ENCODE measurements at regions not wholly inside any gene's neighbourhood (a gene's known extent, or its start where the extent isn't known, plus 50 kb on each side); places are given as distances from the start of the nearest gene placed in this dataset.

DNA sequence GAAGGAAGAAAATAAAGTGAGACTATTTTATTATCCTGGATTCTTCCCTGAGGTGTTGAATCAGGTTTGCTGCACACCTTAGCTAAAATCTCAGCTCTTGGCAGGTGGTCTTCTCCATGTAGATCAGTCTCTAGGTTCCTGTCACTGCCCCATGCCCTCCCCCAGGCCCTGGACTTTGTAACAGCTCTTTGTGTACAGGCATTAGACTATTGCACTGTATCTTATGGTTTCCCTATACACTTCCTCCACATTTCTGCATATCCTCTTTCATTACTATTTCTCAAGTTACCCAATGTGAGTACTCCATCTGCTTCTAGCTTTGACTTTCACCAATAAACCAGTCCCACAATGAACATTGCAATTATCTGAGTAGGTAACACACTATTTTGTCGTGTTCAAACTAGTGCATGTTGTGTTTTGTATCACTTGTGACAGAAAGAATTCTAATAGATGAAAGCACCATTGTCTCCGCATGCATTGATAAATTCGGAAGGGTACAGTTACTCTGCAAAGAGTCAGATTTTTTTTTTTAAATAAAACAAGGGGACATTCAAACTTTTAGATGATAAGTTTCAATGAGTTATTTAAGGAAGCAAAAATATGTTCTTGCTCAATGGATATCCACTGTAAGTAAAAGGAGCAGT is 1348.7 kb upstream of the C9orf72 start:
- H4K20me1 ChIP-seq (ENCODE audit: insufficient read depth), result no peaks in the 10 kb centered on the region
- intact Hi-C loops (cut with micrococcal nuclease), result loop anchor here (5.0 kb wide), 1 partner anchor 50 kb away; no protein-coding TSS in a partner anchor
- no peaks in the 10 kb centered on the region for H3K27me3 ChIP-seq (ENCODE audit: insufficient read depth, low read length)
- POLR2A ChIA-PET, result no interaction called here
- BruUV-seq (replicated peaks), result no TSS peak
- CTCF ChIA-PET, result no interaction called here
- H2AFZ ChIP-seq (ENCODE audit: low read depth, low read length, poor library complexity, severe bottlenecking), result no peak overlapping the region
- H3K4me3 ChIP-seq (replicated peaks in 1 of 2; ENCODE audit: low read depth in 1 of 2, low read length in 2 of 2), result no peak overlapping the region
- no peaks in the 10 kb centered on the region for H3K36me3 ChIP-seq (ENCODE audit: control insufficient read depth in 1 of 2, insufficient read depth in 2 of 2, low read length in 2 of 2)
- RAD21 ChIA-PET (ENCODE audit: low non-redundant PET in 1 of 2, low total read pairs in 2 of 2, uncharacterized antibody in 2 of 2, unreplicated experiment in 2 of 2), result no interaction called here
- H3K27ac ChIP-seq (ENCODE audit: low read depth, low read length), result no peak overlapping the region
- H3K79me2 ChIP-seq (ENCODE audit: insufficient read depth, low read length), result no peaks in the 10 kb centered on the region
- ATAC-seq, result no peak
- H3K4me2 ChIP-seq (ENCODE audit: low read length), result no peak overlapping the region
- no peaks in the 10 kb centered on the region for H3K9me2 ChIP-seq (ENCODE audit: insufficient read depth)
- TF ChIP-seq SP1 (IDR thresholded peaks at IDR 0.05; ENCODE audit: low read depth) (no peak), RAD21 (IDR thresholded peaks at IDR 0.05; ENCODE audit: low read depth) (no peak), EGR1 (IDR thresholded peaks at IDR 0.05; ENCODE audit: low read depth) (no peak), SIN3A (IDR thresholded peaks at IDR 0.05; ENCODE audit: low read depth) (no peak), EZH2 (IDR thresholded peaks at IDR 0.05) (no peak), REST (IDR thresholded peaks at IDR 0.05; ENCODE audit: low read depth) (no peak), CEBPB (IDR thresholded peaks at IDR 0.05; ENCODE audit: low read depth) (no peak), TCF7L2 (IDR thresholded peaks at IDR 0.05; ENCODE audit: borderline replicate concordance, extremely low read depth, insufficient read depth, insufficient read length) (no peak), FOSL1 (IDR thresholded peaks at IDR 0.05; ENCODE audit: low read depth) (no peak), MAX (IDR thresholded peaks at IDR 0.05) (no peak), EZH2phosphoT487 (IDR thresholded peaks at IDR 0.05; ENCODE audit: borderline replicate concordance) (no peak), ZFX (IDR thresholded peaks at IDR 0.05) (no peak), SRF (IDR thresholded peaks at IDR 0.05; ENCODE audit: low read depth) (no peak), JUND (IDR thresholded peaks at IDR 0.05) (no peak), CBX3 (IDR thresholded peaks at IDR 0.05; ENCODE audit: low read depth) (no peak), YY1 (IDR thresholded peaks at IDR 0.05; ENCODE audit: extremely low read depth, insufficient replicate concordance, low read depth, low read length) (no peak)
- TF ChIP-seq, protein P1, sequence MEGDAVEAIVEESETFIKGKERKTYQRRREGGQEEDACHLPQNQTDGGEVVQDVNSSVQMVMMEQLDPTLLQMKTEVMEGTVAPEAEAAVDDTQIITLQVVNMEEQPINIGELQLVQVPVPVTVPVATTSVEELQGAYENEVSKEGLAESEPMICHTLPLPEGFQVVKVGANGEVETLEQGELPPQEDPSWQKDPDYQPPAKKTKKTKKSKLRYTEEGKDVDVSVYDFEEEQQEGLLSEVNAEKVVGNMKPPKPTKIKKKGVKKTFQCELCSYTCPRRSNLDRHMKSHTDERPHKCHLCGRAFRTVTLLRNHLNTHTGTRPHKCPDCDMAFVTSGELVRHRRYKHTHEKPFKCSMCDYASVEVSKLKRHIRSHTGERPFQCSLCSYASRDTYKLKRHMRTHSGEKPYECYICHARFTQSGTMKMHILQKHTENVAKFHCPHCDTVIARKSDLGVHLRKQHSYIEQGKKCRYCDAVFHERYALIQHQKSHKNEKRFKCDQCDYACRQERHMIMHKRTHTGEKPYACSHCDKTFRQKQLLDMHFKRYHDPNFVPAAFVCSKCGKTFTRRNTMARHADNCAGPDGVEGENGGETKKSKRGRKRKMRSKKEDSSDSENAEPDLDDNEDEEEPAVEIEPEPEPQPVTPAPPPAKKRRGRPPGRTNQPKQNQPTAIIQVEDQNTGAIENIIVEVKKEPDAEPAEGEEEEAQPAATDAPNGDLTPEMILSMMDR (IDR thresholded peaks at IDR 0.05 in 2 of 3, conservative IDR thresholded peaks at IDR 0.05 in 1 of 3; ENCODE audit: borderline replicate concordance in 1 of 3, insufficient read depth in 1 of 3, low read depth in 2 of 3, low read length in 2 of 3), result no peak
- TF ChIP-seq, protein P2, sequence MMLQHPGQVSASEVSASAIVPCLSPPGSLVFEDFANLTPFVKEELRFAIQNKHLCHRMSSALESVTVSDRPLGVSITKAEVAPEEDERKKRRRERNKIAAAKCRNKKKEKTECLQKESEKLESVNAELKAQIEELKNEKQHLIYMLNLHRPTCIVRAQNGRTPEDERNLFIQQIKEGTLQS (IDR thresholded peaks at IDR 0.05), result no peak
- TF ChIP-seq, protein P3, sequence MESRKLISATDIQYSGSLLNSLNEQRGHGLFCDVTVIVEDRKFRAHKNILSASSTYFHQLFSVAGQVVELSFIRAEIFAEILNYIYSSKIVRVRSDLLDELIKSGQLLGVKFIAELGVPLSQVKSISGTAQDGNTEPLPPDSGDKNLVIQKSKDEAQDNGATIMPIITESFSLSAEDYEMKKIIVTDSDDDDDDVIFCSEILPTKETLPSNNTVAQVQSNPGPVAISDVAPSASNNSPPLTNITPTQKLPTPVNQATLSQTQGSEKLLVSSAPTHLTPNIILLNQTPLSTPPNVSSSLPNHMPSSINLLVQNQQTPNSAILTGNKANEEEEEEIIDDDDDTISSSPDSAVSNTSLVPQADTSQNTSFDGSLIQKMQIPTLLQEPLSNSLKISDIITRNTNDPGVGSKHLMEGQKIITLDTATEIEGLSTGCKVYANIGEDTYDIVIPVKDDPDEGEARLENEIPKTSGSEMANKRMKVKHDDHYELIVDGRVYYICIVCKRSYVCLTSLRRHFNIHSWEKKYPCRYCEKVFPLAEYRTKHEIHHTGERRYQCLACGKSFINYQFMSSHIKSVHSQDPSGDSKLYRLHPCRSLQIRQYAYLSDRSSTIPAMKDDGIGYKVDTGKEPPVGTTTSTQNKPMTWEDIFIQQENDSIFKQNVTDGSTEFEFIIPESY (IDR thresholded peaks at IDR 0.05; ENCODE audit: extremely low read depth, insufficient replicate concordance, low read length), result no peak
- no peak for DNase-seq (ENCODE audit: low read depth, low spot score)
- no peaks in the 10 kb centered on the region for H3K9me3 ChIP-seq (ENCODE audit: control insufficient read depth in 1 of 2, insufficient read depth in 1 of 2, low read depth in 1 of 2, low read length in 2 of 2)
- no peak overlapping the region for H3K9ac ChIP-seq (ENCODE audit: low read length)
- H3K4me1 ChIP-seq (ENCODE audit: control insufficient read depth in 1 of 2, insufficient read depth in 2 of 2, low read length in 2 of 2), result no peaks in the 10 kb centered on the region
